HG03571 (cell line): ENCODE measurements at regions not wholly inside any gene's neighbourhood (a gene's known extent, or its start where the extent isn't known, plus 50 kb on each side); places are given as distances from the start of the nearest gene placed in this dataset.

Experiments
- ATAC-seq: cut with Tn5 transposase; IDR thresholded peaks from one replicate; pipeline ENCODE4 v1.9.1; 2021; ENCODE audit not compliant: unreplicated experiment

DNA sequence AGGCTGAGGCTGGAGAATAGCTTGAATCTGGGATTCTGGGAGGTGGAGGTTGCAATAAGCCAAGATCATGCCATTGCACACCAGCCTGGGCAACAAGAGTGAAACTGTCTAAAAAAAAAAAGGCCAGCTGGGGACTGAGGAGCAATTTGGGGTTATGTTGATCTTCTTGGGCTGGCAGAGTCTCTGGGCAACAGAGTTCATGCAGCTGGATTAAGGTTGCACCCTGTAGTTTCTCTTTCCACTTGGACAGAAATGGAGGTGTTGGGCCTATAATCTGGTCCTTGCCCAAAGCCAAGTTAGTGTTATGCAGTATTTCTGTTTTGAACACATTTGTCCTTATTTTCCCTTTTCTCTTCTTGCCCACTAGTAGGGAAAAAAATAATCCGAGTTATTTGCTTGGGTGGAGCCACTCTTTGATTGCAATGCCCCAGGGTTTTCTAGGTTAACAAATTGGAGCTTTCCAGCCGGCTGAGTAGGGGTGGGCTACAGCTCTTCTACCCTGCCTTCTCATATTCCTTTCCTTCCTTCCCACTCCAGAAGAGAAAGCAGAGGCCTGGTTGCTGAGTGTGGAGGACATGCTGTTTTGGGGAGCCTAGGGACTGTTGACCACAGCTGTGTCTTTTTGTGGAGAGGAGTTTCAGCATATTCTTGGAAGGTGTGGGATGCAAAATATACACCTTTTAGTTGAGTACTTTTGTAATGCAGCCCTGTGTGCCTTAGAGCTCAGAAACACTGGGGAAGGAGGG lies 213.9 kb downstream of the SOX4 start:
- no peak for ATAC-seq

DNA sequence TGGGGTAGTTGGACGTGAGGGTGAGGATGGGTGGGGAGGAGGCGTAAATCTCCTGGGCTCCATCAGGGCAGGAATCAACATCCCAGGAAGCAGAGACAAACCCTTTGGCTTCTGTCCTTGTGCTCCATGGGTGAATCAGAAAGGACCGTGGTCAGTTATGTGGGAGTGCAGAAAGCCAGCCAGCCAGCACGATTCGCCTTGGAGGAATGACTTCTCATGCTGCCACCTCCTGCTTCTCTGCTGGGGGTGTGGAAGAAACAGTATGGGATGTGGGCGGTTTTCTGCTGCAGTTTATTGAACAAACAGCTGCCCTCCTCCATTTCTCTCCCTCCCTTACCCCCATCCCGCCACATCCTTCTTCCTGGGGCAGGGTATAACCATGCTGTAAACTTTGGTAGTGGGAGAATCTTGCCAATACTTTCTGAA lies 214.5 kb downstream of the SOX4 start:
- ATAC-seq = no peak

DNA sequence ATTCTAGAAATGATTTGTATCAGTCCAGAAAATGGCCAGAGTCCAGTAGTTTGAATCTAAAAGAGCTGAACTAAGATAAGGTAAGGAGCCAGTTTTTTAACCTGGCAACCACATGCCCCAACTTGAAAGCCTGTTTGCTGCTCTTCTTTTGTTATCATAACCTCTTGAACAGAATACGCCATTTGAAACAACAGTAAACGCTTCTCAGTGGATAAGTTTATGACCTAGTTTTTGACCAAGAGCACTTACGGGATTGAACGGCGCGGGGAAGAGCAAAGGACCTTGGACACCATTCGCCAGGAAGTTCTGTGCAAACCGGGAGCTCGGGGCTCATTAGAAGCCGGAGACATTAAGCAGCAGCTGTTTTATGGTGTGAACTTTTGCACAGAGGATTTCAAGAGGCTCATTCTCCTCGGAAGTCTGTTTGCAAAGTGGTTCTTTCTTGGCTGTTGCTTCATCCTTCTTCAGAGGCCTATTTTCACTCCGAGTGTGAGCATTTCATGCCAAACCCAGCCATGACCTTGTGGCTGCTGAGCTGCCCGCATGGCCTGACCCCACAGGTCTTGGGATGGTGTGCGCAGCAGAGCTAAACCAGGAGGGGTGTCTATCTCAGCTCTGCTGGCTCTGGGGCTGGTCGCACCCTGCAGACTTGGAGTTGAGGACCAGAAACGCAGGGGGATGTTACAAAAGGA lies 215.1 kb downstream of the SOX4 start:
- no peak for ATAC-seq

DNA sequence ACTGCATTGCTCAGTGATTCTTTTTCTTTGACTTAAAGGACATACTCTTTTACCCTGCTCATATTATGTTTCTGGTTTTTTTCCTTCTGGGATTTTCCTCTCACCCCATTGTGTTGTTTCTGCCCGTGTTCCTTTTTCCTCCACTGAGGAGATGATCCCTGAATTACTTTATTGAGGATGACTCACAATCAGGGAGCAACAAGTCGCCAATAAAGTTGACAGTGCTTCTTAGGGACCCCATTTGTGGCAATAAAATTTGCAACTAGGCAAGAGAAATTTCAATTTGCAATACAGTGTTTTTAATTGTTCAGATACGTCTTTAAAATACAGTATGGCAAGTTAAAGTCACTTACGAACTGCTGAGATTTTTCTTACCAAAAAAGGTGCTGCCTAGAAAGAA lies 217.9 kb downstream of the SOX4 start:
- no peak for ATAC-seq

DNA sequence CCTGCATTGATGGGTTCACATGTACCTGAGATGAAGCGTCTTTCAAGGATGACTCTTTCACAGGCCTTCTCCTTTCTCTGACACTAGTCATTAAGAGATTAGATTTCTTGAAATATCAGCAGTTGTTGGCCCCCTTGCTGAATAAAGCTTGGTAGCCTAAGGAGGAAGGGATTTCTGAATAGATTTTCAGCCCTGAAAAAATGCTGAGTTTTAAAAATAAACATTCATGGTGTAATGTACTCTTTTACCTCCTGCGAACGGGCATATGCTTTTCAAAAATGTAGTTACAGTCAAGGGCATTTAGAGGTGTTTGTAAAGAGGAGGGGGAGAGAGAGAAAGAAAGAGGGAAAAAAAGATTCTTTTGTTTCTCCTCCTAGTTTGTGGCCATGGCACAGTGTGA lies 222.7 kb downstream of the SOX4 start:
- ATAC-seq = no peak

- ATAC-seq = no peak
These were observed 226.9 kb downstream of the SOX4 start for GRCh38 chr6:21820442-21820841.

- no peak for ATAC-seq
These were observed 229.8 kb downstream of the SOX4 start for GRCh38 chr6:21823371-21823770.

DNA sequence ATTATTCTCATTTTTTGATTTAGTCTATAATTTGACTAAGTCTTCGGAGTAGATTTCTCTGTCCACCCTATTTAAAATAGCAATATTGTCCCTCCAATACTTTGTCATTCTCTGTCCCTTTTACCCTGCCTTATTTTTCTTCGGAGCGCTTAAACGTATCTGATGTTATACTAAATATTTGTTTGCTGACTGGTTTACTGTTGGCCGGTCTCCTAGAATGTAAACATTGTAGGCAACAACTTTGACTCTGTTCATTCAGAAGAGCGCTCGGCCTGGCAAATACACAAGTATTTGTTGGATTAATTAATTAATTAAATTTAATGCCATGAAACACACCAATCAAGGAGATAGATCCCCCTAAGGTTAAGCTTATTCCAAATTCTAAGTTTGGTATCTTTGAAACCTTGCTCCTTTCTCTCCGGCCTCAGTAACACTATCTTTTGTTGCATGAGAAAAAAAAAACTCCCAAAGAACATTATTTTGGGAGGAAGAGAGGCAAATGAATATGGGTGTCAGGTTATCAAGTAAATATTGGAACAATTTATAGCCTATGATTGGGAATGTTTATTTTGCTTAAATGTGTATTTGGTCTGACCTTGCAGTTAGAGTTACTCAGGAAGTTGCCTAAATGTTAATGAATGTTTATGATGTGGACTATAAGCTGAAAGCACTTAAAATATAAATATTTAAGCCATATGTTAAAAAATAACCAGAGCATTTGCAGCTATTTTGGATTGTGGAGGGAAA lies 231.1 kb downstream of the SOX4 start:
- no peak for ATAC-seq

- ATAC-seq = no peak
These were observed 232.5 kb downstream of the SOX4 start for GRCh38 chr6:21826023-21826422.

DNA sequence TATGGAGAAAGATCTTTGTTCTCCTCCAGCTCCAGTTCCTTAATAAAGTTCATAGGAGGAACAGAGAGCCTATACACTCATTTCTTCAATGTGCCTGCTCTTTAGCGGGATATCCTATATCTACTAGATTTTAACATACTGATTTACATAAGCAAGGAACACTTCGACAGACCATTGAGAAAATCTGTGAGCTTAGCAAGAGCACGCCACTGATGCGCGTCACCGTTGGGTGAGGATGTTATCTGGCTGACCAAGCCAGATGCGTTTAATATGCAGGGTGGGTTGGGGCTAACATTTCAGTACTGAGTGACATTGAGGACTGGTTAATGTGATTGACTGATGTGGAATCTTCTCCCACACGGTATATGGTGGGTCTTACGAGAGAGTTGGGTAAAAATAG lies 233.4 kb downstream of the SOX4 start:
- ATAC-seq = no peak

- no peak for ATAC-seq
These were observed 234.1 kb downstream of the SOX4 start for GRCh38 chr6:21827425-21828202.

DNA sequence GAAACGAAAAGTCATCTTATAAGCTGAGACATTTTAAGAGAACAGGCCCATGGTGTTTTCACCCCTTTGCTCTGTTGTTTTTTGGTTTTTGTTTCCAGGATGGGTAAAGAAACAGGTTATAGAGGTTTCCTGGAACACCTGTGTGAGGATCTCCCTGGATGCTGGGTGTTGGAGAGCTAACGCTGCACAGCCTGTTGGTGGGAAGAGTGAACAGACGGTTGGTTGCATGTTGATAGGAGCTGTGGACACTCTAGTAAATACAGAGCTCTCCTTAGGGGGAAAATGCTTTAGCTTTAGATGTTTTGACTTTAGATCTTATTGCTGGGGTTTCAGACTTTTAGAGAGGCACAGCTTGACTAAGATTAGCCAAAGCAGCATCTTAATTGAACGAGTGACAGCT lies 235.2 kb downstream of the SOX4 start:
- ATAC-seq = no peak

DNA sequence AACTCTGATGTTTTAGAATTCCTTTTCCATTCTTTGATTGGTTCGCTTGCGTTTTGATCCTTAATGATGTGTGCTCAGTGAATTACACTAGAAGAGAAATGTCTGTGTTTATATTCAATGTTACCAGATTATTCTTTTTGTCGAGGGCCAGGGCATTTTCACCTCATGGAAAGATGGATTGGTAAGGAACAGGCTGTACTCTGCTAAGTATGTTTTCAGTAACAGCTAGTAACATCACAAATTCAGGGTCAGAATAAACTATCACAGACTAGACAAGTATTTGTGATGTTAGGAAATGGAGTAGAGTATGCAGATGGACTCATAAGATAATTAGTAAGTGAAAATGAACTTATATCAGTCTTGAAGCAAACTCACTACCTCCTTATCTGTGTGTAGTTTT lies 235.6 kb downstream of the SOX4 start:
- ATAC-seq = no peak

DNA sequence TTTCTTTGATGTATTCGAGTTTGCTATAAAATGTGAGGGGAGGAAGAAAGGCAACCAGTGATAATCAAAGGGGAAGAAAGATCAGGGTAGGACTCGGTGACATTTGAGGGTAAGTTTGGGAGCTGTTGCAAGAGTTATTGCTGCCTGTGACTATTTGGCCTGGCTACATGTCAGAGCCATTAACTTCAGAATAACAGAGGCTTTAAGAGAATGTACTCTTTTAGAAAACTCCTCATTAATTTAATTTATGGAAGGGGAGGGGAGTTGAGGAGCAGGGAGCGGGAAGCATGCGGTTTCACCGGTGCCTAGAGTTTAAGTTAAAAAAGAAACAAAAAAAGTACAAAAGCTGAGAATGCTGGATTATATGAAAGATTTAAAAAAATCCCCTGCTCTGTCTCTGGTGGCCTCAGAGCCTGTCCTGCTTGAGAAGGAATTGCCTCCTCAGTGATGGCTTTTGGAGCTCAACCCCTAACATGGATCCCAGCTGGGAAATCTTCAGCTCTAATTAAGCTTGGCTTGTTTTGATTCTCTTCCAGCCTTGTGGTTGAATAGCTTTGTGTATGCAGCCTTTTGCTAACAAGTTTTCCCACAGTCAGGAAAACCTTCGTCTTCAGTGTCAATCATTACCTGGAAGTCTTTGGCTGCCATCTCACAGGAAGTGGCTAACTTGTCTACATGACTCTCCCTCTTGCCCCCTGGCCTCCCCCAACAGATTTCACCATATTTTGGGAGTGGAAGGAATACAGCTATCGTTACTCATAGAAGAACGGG lies 238.2 kb downstream of the SOX4 start:
- ATAC-seq = no peak

DNA sequence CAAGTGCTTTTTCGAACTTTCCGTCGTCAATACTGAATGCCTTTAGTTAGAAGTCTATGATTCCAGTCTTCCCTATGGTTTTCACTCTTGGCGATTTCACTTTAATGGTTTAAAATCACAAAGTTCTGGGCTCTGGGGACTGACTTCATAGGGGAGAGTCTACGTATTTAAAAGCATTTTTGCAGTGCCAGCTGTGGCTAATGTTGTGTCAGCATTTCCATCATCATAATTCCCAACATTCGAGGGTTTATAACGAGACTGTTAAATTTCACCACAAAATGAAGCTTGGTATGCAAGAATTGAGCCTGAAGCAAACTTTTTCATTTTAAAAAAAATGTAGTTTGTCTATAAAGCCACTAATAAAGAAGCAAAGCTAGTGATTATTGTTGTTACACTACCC lies 242.7 kb downstream of the SOX4 start:
- no peak for ATAC-seq

- no peak for ATAC-seq
These were observed 243.3 kb downstream of the SOX4 start for GRCh38 chr6:21836772-21837425.

DNA sequence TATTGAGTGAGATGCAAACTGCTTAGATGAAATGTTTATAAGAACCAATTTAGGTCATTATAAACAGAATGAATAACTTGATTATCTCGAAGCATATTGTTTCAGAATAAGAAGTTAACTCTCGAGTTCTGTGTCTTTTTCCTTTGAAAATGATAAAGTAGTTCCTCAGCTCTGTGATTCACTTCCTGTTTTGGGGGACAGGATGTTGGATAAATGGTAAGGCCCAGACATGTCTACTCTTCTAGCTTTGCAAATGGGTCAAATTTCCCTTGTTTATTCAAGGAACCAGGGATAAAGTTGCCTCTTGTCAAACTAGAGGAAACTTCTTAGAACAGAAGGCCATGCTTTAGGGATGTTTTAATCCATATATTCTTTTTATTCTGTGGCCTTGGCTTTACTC lies 246.9 kb downstream of the SOX4 start:
- ATAC-seq = no peak

DNA sequence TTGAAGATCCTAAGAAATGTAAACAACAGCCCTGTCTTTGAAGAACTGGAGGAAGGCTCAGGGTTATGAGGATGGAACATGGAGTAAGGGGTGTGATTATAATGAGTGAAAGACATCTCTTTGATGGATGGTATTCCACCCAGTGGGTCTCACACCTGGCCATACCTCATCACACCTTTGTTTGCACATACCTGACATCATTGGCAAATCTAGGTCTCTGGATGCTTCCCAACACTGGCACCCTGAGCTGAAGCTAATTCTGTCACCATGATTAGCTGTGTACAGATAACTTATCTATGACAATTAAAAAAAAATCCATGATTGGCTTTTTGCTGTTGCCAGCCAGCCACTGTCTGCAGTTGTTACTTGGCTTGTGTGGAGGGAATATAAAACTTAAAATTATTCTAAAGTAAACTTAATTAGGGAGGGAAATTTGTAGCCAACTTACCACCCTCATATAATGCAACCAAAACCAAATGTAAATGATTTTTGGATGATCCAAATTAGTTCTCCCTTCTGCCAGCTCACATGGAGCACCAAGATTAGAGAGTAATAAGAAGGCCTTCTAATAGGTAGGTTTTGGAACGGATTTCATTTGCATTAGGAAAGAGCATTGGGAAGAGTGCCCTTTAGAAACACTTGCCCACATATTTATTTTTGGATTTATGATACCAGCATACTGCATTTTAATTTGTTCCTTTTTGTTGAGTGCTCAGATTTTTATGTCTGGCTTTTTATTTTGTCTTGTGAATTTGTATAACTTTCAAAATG lies 249.5 kb downstream of the SOX4 start:
- ATAC-seq = no peak
